ENCODE measurements at regions not wholly inside any gene's neighbourhood (a gene's known extent, or its start where the extent isn't known, plus 50 kb on each side); places are given as distances from the start of the nearest gene placed in this dataset.

- TF ChIP-seq, protein P1, sequence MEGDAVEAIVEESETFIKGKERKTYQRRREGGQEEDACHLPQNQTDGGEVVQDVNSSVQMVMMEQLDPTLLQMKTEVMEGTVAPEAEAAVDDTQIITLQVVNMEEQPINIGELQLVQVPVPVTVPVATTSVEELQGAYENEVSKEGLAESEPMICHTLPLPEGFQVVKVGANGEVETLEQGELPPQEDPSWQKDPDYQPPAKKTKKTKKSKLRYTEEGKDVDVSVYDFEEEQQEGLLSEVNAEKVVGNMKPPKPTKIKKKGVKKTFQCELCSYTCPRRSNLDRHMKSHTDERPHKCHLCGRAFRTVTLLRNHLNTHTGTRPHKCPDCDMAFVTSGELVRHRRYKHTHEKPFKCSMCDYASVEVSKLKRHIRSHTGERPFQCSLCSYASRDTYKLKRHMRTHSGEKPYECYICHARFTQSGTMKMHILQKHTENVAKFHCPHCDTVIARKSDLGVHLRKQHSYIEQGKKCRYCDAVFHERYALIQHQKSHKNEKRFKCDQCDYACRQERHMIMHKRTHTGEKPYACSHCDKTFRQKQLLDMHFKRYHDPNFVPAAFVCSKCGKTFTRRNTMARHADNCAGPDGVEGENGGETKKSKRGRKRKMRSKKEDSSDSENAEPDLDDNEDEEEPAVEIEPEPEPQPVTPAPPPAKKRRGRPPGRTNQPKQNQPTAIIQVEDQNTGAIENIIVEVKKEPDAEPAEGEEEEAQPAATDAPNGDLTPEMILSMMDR (conservative IDR thresholded peaks at IDR 0.05; ENCODE audit: low read length) = no peak
- TF ChIP-seq EZH2phosphoT487 (IDR thresholded peaks at IDR 0.05; ENCODE audit: borderline replicate concordance) = no peak
These were observed 345.0 kb downstream of the TMEM38B start for GRCh38 chr9:106039151-106039935.

Data from Loucy (cell line).